DOHH2 (cell line): ENCODE measurements at regions not wholly inside any gene's neighbourhood (a gene's known extent, or its start where the extent isn't known, plus 50 kb on each side); places are given as distances from the start of the nearest gene placed in this dataset.

ENCODE experiments used
- H3F3A ChIP-seq: fragments of 200-600 bp; sonication (generic), shearing (Covaris generic); 2 replicates; pipeline ENCODE4 v1.6.0; 2016; ENCODE audit warnings: antibody characterized with exemption, mild to moderate bottlenecking; ENCODE audit not compliant: control insufficient read depth, insufficient read depth
- H3K27ac ChIP-seq: fragments of 200-600 bp; sonication (generic); 2 replicates; pipeline ENCODE4 v1.5.1; 2014; ENCODE audit warnings: low read depth, mild to moderate bottlenecking, low read length, moderate library complexity
- H3K27me3 ChIP-seq: fragments of 200-600 bp; sonication (generic); 2 replicates; pipeline ENCODE4 v1.6.1; 2014; ENCODE audit warnings: mild to moderate bottlenecking, low read length, mixed read lengths; ENCODE audit not compliant: control insufficient read depth
- H3K36me3 ChIP-seq: fragments of 200-600 bp; sonication (generic); 2 replicates; pipeline ENCODE4 v1.6.1; 2014; ENCODE audit warnings: mild to moderate bottlenecking, low read length, moderate library complexity, mixed read lengths; ENCODE audit not compliant: control insufficient read depth
- H3K4me1 ChIP-seq: fragments of 200-600 bp; sonication (generic); 2 replicates; pipeline ENCODE4 v1.6.1; 2014; ENCODE audit warnings: mild to moderate bottlenecking, low read length, mixed read lengths; ENCODE audit not compliant: control insufficient read depth
- H3K4me2 ChIP-seq: fragments of 200-600 bp; sonication (generic); 2 replicates; pipeline ENCODE4 v1.6.0; 2014; ENCODE audit warnings: mild to moderate bottlenecking, low read length, moderate library complexity
- H3K4me3 ChIP-seq: fragments of 200-600 bp; sonication (generic); 2 replicates; pipeline ENCODE4 v1.5.1; 2014; ENCODE audit warnings: mild to moderate bottlenecking, low read length, mixed read lengths
- H3K79me2 ChIP-seq: fragments of 200-600 bp; sonication (generic); 2 replicates; pipeline ENCODE4 v1.6.1; 2014; ENCODE audit warnings: mild to moderate bottlenecking, low read length, mixed read lengths; ENCODE audit not compliant: control insufficient read depth
- H3K9me2 ChIP-seq: fragments of 200-600 bp; sonication (generic); replicated peaks from 2 replicates; pipeline ENCODE4 v1.6.1; 2014; ENCODE audit warnings: mild to moderate bottlenecking, low read length, mixed read lengths; ENCODE audit not compliant: control insufficient read depth
- H3K9me3 ChIP-seq: fragments of 200-600 bp; sonication (generic); 2 replicates; pipeline ENCODE4 v1.6.1; 2014; ENCODE audit warnings: antibody characterized with exemption, low read length, mixed read lengths; ENCODE audit not compliant: control insufficient read depth, insufficient read depth
- H4K20me1 ChIP-seq: fragments of 200-600 bp; sonication (generic); 2 replicates; pipeline ENCODE4 v1.6.0; 2014; ENCODE audit warnings: low read depth, mild to moderate bottlenecking, antibody characterized with exemption, low read length, moderate library complexity; ENCODE audit not compliant: control insufficient read depth, insufficient read depth
- EZH2phosphoT487 ChIP-seq: fragments of 200-600 bp; sonication (generic); IDR thresholded peaks from 2 replicates; pipeline ENCODE4 v1.6.1; 2017; ENCODE audit warnings: borderline replicate concordance, mild to moderate bottlenecking, antibody characterized with exemption, low read length, moderate library complexity, mixed read lengths
- TF ChIP-seq, protein P1 (sequence below): fragments of 200-600 bp; sonication (generic); IDR thresholded peaks from one replicate; pipeline ENCODE4 v1.5.1; 2014; ENCODE audit warnings: antibody characterized with exemption, mild to moderate bottlenecking, low read depth, low read length; ENCODE audit not compliant: poor library complexity, severe bottlenecking

DNA sequence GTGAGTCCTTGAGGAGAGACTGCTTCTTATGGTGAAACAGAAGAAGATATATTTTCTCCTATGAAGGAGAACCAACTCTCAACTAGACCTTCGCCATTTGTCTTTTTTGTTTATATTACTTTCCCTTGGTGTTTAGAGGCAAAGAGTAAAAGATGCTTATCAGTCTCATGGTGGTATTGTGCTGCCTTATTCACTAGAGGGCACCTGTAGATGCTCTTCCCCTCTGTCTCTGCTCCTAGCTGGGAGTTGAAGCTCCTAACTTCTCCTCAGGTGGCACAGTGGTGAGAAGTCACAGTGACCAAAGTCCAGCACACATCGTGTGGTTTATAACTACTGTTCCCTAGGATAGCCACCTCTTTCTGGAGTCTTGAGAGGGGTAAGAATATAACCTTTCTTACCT, 1359.6 kb downstream of the PLA2G4A start:
- H4K20me1 ChIP-seq: no peaks in the 10 kb centered on the region
- no peak overlapping the region for H3K4me2 ChIP-seq
- H3K36me3 ChIP-seq: no peaks in the 10 kb centered on the region
- H3K27me3 ChIP-seq: no peaks in the 10 kb centered on the region
- H3F3A ChIP-seq: no peaks in the 10 kb centered on the region
- TF ChIP-seq, protein P1, sequence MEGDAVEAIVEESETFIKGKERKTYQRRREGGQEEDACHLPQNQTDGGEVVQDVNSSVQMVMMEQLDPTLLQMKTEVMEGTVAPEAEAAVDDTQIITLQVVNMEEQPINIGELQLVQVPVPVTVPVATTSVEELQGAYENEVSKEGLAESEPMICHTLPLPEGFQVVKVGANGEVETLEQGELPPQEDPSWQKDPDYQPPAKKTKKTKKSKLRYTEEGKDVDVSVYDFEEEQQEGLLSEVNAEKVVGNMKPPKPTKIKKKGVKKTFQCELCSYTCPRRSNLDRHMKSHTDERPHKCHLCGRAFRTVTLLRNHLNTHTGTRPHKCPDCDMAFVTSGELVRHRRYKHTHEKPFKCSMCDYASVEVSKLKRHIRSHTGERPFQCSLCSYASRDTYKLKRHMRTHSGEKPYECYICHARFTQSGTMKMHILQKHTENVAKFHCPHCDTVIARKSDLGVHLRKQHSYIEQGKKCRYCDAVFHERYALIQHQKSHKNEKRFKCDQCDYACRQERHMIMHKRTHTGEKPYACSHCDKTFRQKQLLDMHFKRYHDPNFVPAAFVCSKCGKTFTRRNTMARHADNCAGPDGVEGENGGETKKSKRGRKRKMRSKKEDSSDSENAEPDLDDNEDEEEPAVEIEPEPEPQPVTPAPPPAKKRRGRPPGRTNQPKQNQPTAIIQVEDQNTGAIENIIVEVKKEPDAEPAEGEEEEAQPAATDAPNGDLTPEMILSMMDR: no peak
- TF ChIP-seq EZH2phosphoT487: no peak
- H3K79me2 ChIP-seq: no peaks in the 10 kb centered on the region
- H3K9me2 ChIP-seq: no peaks in the 10 kb centered on the region
- H3K27ac ChIP-seq: no peak overlapping the region
- no peaks in the 10 kb centered on the region for H3K4me1 ChIP-seq
- no peaks in the 10 kb centered on the region for H3K9me3 ChIP-seq
- no peak overlapping the region for H3K4me3 ChIP-seq

DNA sequence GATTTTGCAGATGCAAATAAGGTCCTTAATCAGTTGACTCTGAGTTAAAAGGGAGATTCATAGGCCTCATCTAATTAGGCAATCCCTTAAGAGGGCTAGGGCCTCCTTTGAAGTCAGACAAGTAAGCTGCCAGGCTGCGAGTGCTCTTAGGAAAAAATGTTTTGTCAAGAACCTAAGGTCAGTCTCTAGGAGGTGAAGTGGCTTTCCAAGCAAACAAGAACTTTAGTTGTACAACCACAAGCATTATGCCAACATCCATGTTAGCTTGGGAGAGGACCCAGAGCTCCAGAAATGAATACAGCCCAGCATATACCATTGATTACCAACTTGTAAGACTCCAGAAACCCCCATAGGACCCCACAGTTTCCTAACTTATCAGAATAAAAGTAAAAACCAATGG, 1366.2 kb downstream of the PLA2G4A start:
- no peaks in the 10 kb centered on the region for H3K9me3 ChIP-seq
- no peak overlapping the region for H3K4me2 ChIP-seq
- no peaks in the 10 kb centered on the region for H3F3A ChIP-seq
- no peaks in the 10 kb centered on the region for H3K79me2 ChIP-seq
- no peaks in the 10 kb centered on the region for H4K20me1 ChIP-seq
- H3K36me3 ChIP-seq: no peaks in the 10 kb centered on the region
- no peaks in the 10 kb centered on the region for H3K4me1 ChIP-seq
- H3K9me2 ChIP-seq: no peaks in the 10 kb centered on the region
- H3K27ac ChIP-seq: no peak overlapping the region
- no peak overlapping the region for H3K4me3 ChIP-seq
- TF ChIP-seq, protein P1: no peak
- no peak for TF ChIP-seq EZH2phosphoT487
- H3K27me3 ChIP-seq: no peaks in the 10 kb centered on the region

DNA sequence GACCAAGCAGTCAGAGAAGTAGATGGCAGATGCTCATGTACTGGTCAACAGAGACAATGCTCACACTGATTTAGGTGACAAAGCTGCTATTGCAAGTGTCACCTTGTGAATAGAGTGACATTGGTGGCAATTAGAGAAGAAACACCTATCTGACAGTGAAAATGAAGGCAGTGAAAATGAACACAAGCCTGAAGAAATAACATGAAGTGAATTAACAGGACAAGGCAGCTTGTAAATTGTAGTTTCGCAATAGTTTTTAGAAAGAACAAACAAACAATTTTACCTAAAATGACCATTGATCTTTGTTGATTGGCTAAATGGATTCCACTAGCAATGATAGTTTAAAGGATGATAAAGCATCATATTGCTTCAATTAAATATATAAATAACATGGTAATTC, 1389.5 kb downstream of the PLA2G4A start:
- H3K27ac ChIP-seq: no peak overlapping the region
- no peaks in the 10 kb centered on the region for H3K4me1 ChIP-seq
- no peaks in the 10 kb centered on the region for H3F3A ChIP-seq
- TF ChIP-seq, protein P1: no peak
- TF ChIP-seq EZH2phosphoT487: no peak
- no peaks in the 10 kb centered on the region for H3K27me3 ChIP-seq
- no peaks in the 10 kb centered on the region for H4K20me1 ChIP-seq
- H3K36me3 ChIP-seq: no peaks in the 10 kb centered on the region
- no peak overlapping the region for H3K4me3 ChIP-seq
- H3K79me2 ChIP-seq: no peaks in the 10 kb centered on the region
- H3K4me2 ChIP-seq: no peak overlapping the region
- H3K9me2 ChIP-seq: no peaks in the 10 kb centered on the region
- no peaks in the 10 kb centered on the region for H3K9me3 ChIP-seq

DNA sequence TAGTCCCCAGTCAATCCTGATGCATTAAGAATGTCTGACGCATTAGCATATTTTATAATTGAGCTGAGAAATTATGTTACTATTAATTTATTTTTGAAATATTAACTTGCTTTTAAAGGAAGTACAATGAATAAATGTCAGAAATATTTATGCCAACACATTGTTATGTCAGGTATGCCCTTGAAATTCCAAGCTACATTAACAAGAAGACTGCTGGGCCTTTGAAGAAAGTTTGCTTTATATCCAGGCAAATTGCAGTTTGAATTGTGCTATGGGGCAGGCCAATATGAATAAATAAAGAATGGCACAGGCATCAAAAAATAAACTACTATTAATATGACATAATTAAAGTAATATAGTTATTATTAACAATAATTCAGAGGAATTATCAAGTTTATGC, 1391.3 kb downstream of the PLA2G4A start:
- Histone ChIP-seq H4K20me1 (no peaks in the 10 kb centered on the region), H3K4me2 (no peak overlapping the region), H3K9me2 (no peaks in the 10 kb centered on the region), H3K4me1 (no peaks in the 10 kb centered on the region), H3K79me2 (no peaks in the 10 kb centered on the region), H3K27me3 (no peaks in the 10 kb centered on the region), H3K9me3 (no peaks in the 10 kb centered on the region), H3F3A (no peaks in the 10 kb centered on the region), H3K27ac (no peak overlapping the region), H3K36me3 (no peaks in the 10 kb centered on the region), H3K4me3 (no peak overlapping the region)
- TF ChIP-seq, protein P1: no peak
- no peak for TF ChIP-seq EZH2phosphoT487
